GM12878 (cell line): ENCODE measurements at regions not wholly inside any gene's neighbourhood (a gene's known extent, or its start where the extent isn't known, plus 50 kb on each side); places are given as distances from the start of the nearest gene placed in this dataset.

ENCODE experiments used
- ATAC-seq: fragments of 200-7000 bp; cut with Tn5 transposase; 3 replicates; pipeline ENCODE4 v1.9.1; 2020; ENCODE audit warnings: mild to moderate bottlenecking, moderate library complexity
- BruUV-seq: library from RNA; stranded (reverse); fragments of 400-500 nt; replicated peaks from 2 replicates; lab custom pipeline; 2021; lab: Mats Ljungman, UMichigan
- CTCF ChIA-PET: fragments of 300-600 bp; sonication (Branson Sonifier 250); formaldehyde crosslinking; extraction: SDS; loops from one replicate; lab custom pipeline; 2021; ENCODE audit warnings: inconsistent platforms; lab: Yijun Ruan, JAX
- POLR2A ChIA-PET: fragments of 350-600 bp; formaldehyde crosslinking; extraction: SDS; loops from one replicate; lab custom pipeline; 2021; ENCODE audit warnings: inconsistent platforms; lab: Charles Lee
- RAD21 ChIA-PET: fragments of 300-600 bp; sonication (Branson Sonifier 250); formaldehyde crosslinking; loops from one replicate; lab custom pipeline; 2023; ENCODE audit warnings: antibody characterized with exemption; ENCODE audit not compliant: unreplicated experiment; lab: Charles Lee
- SMC1A ChIA-PET: fragments of 300-600 bp; sonication (Branson Sonifier 250); formaldehyde crosslinking; loops from one replicate; lab custom pipeline; 2023; ENCODE audit not compliant: unreplicated experiment, uncharacterized antibody; lab: Charles Lee
- DNase-seq: peaks from one replicate; pipeline ENCODE4 v3.0.0-alpha.2; 2011; ENCODE audit warnings: low read depth, low spot score
- FAIRE-seq: peaks from 3 replicates; lab custom pipeline; 2011; peaks lifted over from hg19 to GRCh38; lab: Jason Lieb, UNC
- H2AFZ ChIP-seq: 2 replicates; pipeline ENCODE4 v1.6.0; 2011; ENCODE audit warnings: low read depth, low read length, control low read depth; ENCODE audit not compliant: control insufficient read depth
- H3K27ac ChIP-seq: 2 replicates; pipeline ENCODE4 v1.5.1; 2011; ENCODE audit warnings: control low read depth; ENCODE audit not compliant: control insufficient read depth, insufficient read depth
- H3K27me3 ChIP-seq, 2 experiments: replicated peaks in 1 of 2; 2 replicates each; pipeline versions ENCODE4 v1.6.0 to v1.6.1; 2011; ENCODE audit warnings: low read length in 1 of 2; ENCODE audit not compliant: control insufficient read depth in 2 of 2, insufficient read depth in 2 of 2
- H3K36me3 ChIP-seq, 2 experiments: 2 replicates each; pipeline ENCODE4 v1.5.1; 2011; ENCODE audit warnings: low read length in 1 of 2; ENCODE audit not compliant: control insufficient read depth in 2 of 2, insufficient read depth in 2 of 2
- H3K4me1 ChIP-seq: 2 replicates; pipeline ENCODE4 v1.6.1; 2011; ENCODE audit warnings: mild to moderate bottlenecking, low read length, moderate library complexity, mixed read lengths; ENCODE audit not compliant: control insufficient read depth, insufficient read depth
- H3K4me2 ChIP-seq: 2 replicates; pipeline ENCODE4 v1.6.0; 2011; ENCODE audit warnings: control low read depth; ENCODE audit not compliant: control insufficient read depth, insufficient read depth
- H3K4me3 ChIP-seq: fragments of 200-600 bp; sonication (generic); 2 replicates; pipeline ENCODE4 v1.5.1; 2016
- H3K79me2 ChIP-seq: 2 replicates; pipeline ENCODE4 v1.6.0; 2011; ENCODE audit warnings: low read length; ENCODE audit not compliant: control insufficient read depth, insufficient read depth
- H3K9ac ChIP-seq: 2 replicates; pipeline ENCODE4 v1.8.0; 2011; ENCODE audit warnings: low read length, control low read depth, mixed read lengths; ENCODE audit not compliant: control insufficient read depth, insufficient read depth
- H3K9me3 ChIP-seq: replicated peaks from 3 replicates; pipeline ENCODE4 v1.5.1; 2011; ENCODE audit warnings: mild to moderate bottlenecking, low read length; ENCODE audit not compliant: control insufficient read depth, insufficient read depth
- H4K20me1 ChIP-seq: 2 replicates; pipeline ENCODE4 v1.6.0; 2011; ENCODE audit not compliant: control insufficient read depth, insufficient read depth
- ETV6 ChIP-seq, 2 experiments: fragments of 450-650 bp in 1 of 2; IDR thresholded peaks in 1 of 2; conservative IDR thresholded peaks in 1 of 2; 2 replicates each; pipeline ENCODE4 v1.6.1; 2014; ENCODE audit warnings: antibody characterized with exemption in 1 of 2, borderline replicate concordance in 1 of 2, low read depth in 1 of 2, mild to moderate bottlenecking in 1 of 2, moderate library complexity in 1 of 2
- IRF5 ChIP-seq: fragments of 450-650 bp; IDR thresholded peaks from 2 replicates; pipeline ENCODE4 v1.6.1; 2017; ENCODE audit warnings: borderline replicate concordance
- LARP7 ChIP-seq: fragments of 450-650 bp; IDR thresholded peaks from 2 replicates; pipeline ENCODE4 v1.6.1; 2017; ENCODE audit warnings: mild to moderate bottlenecking
- MAX ChIP-seq: IDR thresholded peaks from 2 replicates; pipeline ENCODE4 v1.6.1; 2012; ENCODE audit warnings: low read depth, low read length, improper control_type of control experiment
- PML ChIP-seq: IDR thresholded peaks from 2 replicates; pipeline ENCODE4 v1.6.1; 2012; ENCODE audit warnings: low read length, inconsistent platforms
- SIX5 ChIP-seq: IDR thresholded peaks from 2 replicates; pipeline ENCODE4 v1.6.1; 2011; ENCODE audit warnings: mild to moderate bottlenecking, low read depth, low read length, moderate library complexity; ENCODE audit not compliant: severe bottlenecking
- SMAD5 ChIP-seq: IDR thresholded peaks from 2 replicates; pipeline ENCODE4 v1.6.1; 2016; ENCODE audit warnings: antibody characterized with exemption, low read depth
- SMARCA5 ChIP-seq: fragments of 450-650 bp; IDR thresholded peaks from 2 replicates; pipeline ENCODE4 v1.6.1; 2017; ENCODE audit warnings: mild to moderate bottlenecking
- SREBF2 ChIP-seq: IDR thresholded peaks from 2 replicates; pipeline ENCODE4 v1.6.1; 2012; ENCODE audit warnings: mild to moderate bottlenecking, low read length
- STAT3 ChIP-seq: IDR thresholded peaks from 2 replicates; pipeline ENCODE4 v1.6.1; 2011; ENCODE audit warnings: low read depth, low read length, improper control_type of control experiment
- TCF7 ChIP-seq: IDR thresholded peaks from 2 replicates; pipeline ENCODE4 v1.6.1; 2014; ENCODE audit warnings: antibody characterized with exemption, borderline replicate concordance
- ZNF217 ChIP-seq: fragments of 450-650 bp; IDR thresholded peaks from 2 replicates; pipeline ENCODE4 v1.6.1; 2017; ENCODE audit warnings: antibody characterized with exemption, mild to moderate bottlenecking
- ZSCAN29 ChIP-seq: fragments of 450-650 bp; IDR thresholded peaks from 2 replicates; pipeline ENCODE4 v1.6.1; 2017; ENCODE audit warnings: mild to moderate bottlenecking, moderate library complexity
- WGBS: methylation state at CpG from one replicate; pipeline ENCODE4 v1.1.6; 2016; ENCODE audit warnings: low lambda C conversion rate; ENCODE audit not compliant: insufficient replicate concordance, insufficient coverage; ENCODE audit errors: missing lambda C conversion rate; 5-methylcytosine and 5-hydroxymethylcytosine counted together
- in situ Hi-C: fragments of 300-500 bp; cut with MboI; formaldehyde crosslinking; loops from 9 replicates; pipeline ENCODE4 v1.14.3; 2018; ENCODE audit warnings: mixed read lengths
- intact Hi-C: fragments of 100-400 bp; cut with micrococcal nuclease; formaldehyde crosslinking; loops from one replicate; pipeline ENCODE4 v1.14.2; 2022; ENCODE audit not compliant: unreplicated experiment
- TF ChIP-seq, protein P1 (sequence below): IDR thresholded peaks from 2 replicates; pipeline ENCODE4 v1.6.1; 2011; ENCODE audit warnings: mild to moderate bottlenecking, low read depth, low read length, moderate library complexity; ENCODE audit not compliant: insufficient replicate concordance

DNA sequence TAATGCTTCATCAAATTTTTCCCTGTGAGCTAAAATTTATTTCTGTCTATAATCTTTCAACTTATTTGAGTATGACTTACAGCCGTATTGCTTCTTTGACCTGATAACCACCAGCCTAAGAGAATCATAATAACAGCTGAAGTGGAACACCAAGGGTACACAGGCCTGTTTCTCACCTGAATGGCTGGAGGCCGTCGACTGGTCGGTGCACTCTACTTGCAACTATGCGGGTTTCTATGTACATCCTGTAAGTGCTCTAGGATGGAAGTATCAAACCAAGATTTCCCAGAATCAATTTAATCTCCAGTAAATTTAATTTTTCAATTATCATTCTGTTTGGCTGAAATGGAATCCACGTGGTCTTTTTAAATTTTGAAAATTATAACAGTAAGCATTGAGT, 504.8 kb upstream of the PHF14 start:
- TF ChIP-seq, protein P1, sequence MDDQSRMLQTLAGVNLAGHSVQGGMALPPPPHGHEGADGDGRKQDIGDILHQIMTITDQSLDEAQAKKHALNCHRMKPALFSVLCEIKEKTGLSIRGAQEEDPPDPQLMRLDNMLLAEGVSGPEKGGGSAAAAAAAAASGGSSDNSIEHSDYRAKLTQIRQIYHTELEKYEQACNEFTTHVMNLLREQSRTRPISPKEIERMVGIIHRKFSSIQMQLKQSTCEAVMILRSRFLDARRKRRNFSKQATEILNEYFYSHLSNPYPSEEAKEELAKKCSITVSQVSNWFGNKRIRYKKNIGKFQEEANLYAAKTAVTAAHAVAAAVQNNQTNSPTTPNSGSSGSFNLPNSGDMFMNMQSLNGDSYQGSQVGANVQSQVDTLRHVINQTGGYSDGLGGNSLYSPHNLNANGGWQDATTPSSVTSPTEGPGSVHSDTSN, result no peak
- TF ChIP-seq SMAD5 (no peak), LARP7 (no peak), TCF7 (no peak), ZNF217 (no peak), ZSCAN29 (no peak), SIX5 (no peak), MAX (no peak)
- FAIRE-seq, result no peak
- Histone ChIP-seq H3K79me2 (no peaks in the 10 kb centered on the region), H3K4me2 (no peak overlapping the region), H3K9me3 (no peaks in the 10 kb centered on the region), H2AFZ (no peak overlapping the region), H3K27ac (no peak overlapping the region), H3K9ac (no peak overlapping the region), H3K4me3 (no peak overlapping the region), H3K27me3 (no peaks in the 10 kb centered on the region), H3K4me1 (no peaks in the 10 kb centered on the region), H3K36me3 (no peaks in the 10 kb centered on the region), H4K20me1 (no peaks in the 10 kb centered on the region)
- no peak for ATAC-seq
- WGBS, result 66% methylated on average over 6 of the region's 6 CpGs
- CTCF ChIA-PET, result no interaction called here
- SMC1A ChIA-PET, result no interaction called here
- intact Hi-C loops (no loop called here), in situ Hi-C loops (no loop called here)
- RAD21 ChIA-PET, result no interaction called here
- POLR2A ChIA-PET, result no interaction called here
- no peak for DNase-seq
- no TSS peak for BruUV-seq

- no TSS peak for BruUV-seq
- WGBS, result 24% methylated on average over 7 of the region's 7 CpGs
- Histone ChIP-seq H3K36me3 (no peaks in the 10 kb centered on the region), H3K9ac (no peak overlapping the region), H4K20me1 (no peaks in the 10 kb centered on the region), H3K4me1 (no peaks in the 10 kb centered on the region), H2AFZ (no peak overlapping the region), H3K9me3 (no peaks in the 10 kb centered on the region), H3K27ac (no peak overlapping the region), H3K27me3 (no peaks in the 10 kb centered on the region), H3K4me3 (no peak overlapping the region), H3K79me2 (no peaks in the 10 kb centered on the region), H3K4me2 (no peak overlapping the region)
- POLR2A ChIA-PET, result no interaction called here
- DNase-seq, result no peak
- intact Hi-C loops (no loop called here), in situ Hi-C loops (no loop called here)
- ATAC-seq, result no peak
- SMC1A ChIA-PET, result no interaction called here
- RAD21 ChIA-PET, result no interaction called here
- TF ChIP-seq STAT3 (no peak), ETV6 (conservative IDR thresholded peaks at IDR 0.05 in 1 of 2, IDR thresholded peaks at IDR 0.05 in 1 of 2; ENCODE audit: borderline replicate concordance in 1 of 2, low read depth in 1 of 2) (no peak), PML (no peak), ZNF217 (no peak), SMARCA5 (no peak), SREBF2 (no peak), IRF5 (no peak)
- FAIRE-seq, result no peak
- CTCF ChIA-PET, result no interaction called here
Observed at GRCh38 chr7:10469476-10469875, 504.2 kb upstream of the PHF14 start.
